ENCODE measurements at regions not wholly inside any gene's neighbourhood (a gene's known extent, or its start where the extent isn't known, plus 50 kb on each side); places are given as distances from the start of the nearest gene placed in this dataset.
"Not testable (repeated sequence)": the region's sequence is repeated elsewhere in the genome, so short reads cannot be mapped to it uniquely, and the experiment has no call there.

DNA sequence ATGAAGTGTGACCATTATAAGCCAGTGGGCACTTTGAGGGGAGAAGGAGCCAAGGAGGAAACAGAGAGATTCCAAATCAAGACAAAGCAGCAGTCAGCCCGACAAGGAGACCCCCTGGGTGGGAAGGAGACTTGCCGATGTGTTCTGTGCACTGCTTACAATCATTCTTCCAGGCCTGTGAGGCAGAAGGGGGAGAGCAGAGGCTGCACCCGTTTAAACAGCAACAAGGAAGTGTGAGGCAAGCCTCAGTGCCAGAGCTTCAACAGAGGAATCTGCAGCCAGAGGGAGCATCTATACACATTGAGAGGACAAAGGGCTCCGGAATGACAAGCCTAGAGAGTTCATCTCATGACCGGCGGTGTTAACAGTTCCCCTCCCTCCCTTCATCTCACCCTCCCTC is 121.1 kb downstream of the NXPE2 start:
- Mint-ChIP-seq H3K4me1 (ENCODE audit: low read depth, unreplicated experiment) (no peaks in the 10 kb centered on the region), H3K27ac (ENCODE audit: unreplicated experiment) (no peak overlapping the region), H3K9me3 (ENCODE audit: unreplicated experiment) (peaks cover 19% of the 10 kb centered on the region), H3K4me3 (ENCODE audit: unreplicated experiment) (no peak overlapping the region), H3K36me3 (ENCODE audit: insufficient read depth, unreplicated experiment) (no peaks in the 10 kb centered on the region), H3K27me3 (ENCODE audit: insufficient read depth, unreplicated experiment) (peaks cover 15% of the 10 kb centered on the region)
- DNase-seq: no peak
- ChIA-PET POLR2A (no interaction called here), CTCF (no interaction called here)
- TF ChIP-seq, protein P1, sequence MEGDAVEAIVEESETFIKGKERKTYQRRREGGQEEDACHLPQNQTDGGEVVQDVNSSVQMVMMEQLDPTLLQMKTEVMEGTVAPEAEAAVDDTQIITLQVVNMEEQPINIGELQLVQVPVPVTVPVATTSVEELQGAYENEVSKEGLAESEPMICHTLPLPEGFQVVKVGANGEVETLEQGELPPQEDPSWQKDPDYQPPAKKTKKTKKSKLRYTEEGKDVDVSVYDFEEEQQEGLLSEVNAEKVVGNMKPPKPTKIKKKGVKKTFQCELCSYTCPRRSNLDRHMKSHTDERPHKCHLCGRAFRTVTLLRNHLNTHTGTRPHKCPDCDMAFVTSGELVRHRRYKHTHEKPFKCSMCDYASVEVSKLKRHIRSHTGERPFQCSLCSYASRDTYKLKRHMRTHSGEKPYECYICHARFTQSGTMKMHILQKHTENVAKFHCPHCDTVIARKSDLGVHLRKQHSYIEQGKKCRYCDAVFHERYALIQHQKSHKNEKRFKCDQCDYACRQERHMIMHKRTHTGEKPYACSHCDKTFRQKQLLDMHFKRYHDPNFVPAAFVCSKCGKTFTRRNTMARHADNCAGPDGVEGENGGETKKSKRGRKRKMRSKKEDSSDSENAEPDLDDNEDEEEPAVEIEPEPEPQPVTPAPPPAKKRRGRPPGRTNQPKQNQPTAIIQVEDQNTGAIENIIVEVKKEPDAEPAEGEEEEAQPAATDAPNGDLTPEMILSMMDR (IDR thresholded peaks at IDR 0.05; ENCODE audit: insufficient read depth in 1 of 2, low read depth in 1 of 2, low read length in 1 of 2, severe bottlenecking in 1 of 2, unreplicated experiment in 1 of 2): no peak
- Histone ChIP-seq H3K36me3 (ENCODE audit: control insufficient read depth, insufficient read depth, low read length) (no peaks in the 10 kb centered on the region), H3K9me3 (no peaks in the 10 kb centered on the region; the same call in 1 of the 2 replicates), H3K27me3 (replicated peaks; ENCODE audit: control insufficient read depth, insufficient read depth, low read length) (no peaks in the 10 kb centered on the region), H3K4me3 (ENCODE audit: low read depth, low read length) (no peak overlapping the region), H3K4me1 (no peaks in the 10 kb centered on the region)
- intact Hi-C loops (cut with micrococcal nuclease; ENCODE audit: unreplicated experiment): no loop called here
- BruUV-seq (replicated peaks): no TSS peak

DNA sequence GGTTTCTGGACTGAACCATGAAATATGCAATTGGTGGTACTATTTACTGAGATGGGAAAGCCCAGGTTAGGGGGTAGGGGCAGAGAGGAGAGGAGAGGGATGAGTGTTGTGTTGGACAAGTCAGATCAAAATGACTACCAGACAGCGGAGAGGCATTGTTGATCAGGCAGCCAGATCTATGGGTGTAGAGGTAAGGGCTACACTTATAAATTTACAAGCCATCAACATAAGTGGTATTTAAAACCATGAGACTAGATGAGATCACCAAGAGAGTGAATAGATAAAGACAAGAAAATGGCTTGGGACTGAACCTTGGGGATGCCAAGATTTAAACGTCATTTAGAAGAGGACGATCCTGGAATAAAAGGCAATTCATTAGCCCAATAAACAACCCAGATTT is 123.4 kb downstream of the NXPE2 start:
- TF ChIP-seq, protein P1 (IDR thresholded peaks at IDR 0.05; ENCODE audit: insufficient read depth in 1 of 2, low read depth in 1 of 2, low read length in 1 of 2, severe bottlenecking in 1 of 2, unreplicated experiment in 1 of 2): no peak
- Histone ChIP-seq H3K9me3 (no peaks in the 10 kb centered on the region; the same call in 1 of the 2 replicates), H3K36me3 (ENCODE audit: control insufficient read depth, insufficient read depth, low read length) (no peaks in the 10 kb centered on the region), H3K4me1 (no peaks in the 10 kb centered on the region), H3K27me3 (replicated peaks; ENCODE audit: control insufficient read depth, insufficient read depth, low read length) (no peaks in the 10 kb centered on the region), H3K4me3 (ENCODE audit: low read depth, low read length) (no peak overlapping the region)
- DNase-seq: no peak
- ChIA-PET POLR2A (no interaction called here), CTCF (no interaction called here)
- no peak overlapping the region for H3K27ac Mint-ChIP-seq (ENCODE audit: unreplicated experiment)
- no peaks in the 10 kb centered on the region for H3K4me1 Mint-ChIP-seq (ENCODE audit: low read depth, unreplicated experiment)
- H3K9me3 Mint-ChIP-seq (ENCODE audit: unreplicated experiment): peaks cover 28% of the 10 kb centered on the region
- peaks cover 19% of the 10 kb centered on the region for H3K27me3 Mint-ChIP-seq (ENCODE audit: insufficient read depth, unreplicated experiment)
- no TSS peak for BruUV-seq (replicated peaks)
- no peak overlapping the region for H3K4me3 Mint-ChIP-seq (ENCODE audit: unreplicated experiment)
- intact Hi-C loops (cut with micrococcal nuclease; ENCODE audit: unreplicated experiment): no loop called here
- no peaks in the 10 kb centered on the region for H3K36me3 Mint-ChIP-seq (ENCODE audit: insufficient read depth, unreplicated experiment)

DNA sequence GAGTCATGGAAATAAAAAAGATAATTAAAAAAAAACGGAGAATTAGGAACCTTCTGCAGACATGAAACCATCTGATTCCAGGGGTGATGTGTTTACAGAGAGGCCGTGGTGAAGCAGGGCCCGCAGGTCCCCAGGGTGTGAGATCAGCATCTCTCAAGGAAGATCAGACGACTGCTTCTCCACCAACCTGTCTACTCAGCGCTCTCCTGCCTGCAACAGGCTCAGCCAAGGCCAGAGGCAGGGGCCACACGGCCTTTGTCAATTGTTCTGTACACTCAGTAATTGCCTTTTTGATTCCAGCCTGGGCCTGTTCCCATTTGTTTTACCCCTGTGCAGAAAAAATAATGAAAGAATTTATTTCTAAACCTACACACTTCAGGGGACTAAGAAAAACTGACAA is 124.6 kb downstream of the NXPE2 start:
- intact Hi-C loops (cut with micrococcal nuclease; ENCODE audit: unreplicated experiment): no loop called here
- no peak for DNase-seq
- Histone ChIP-seq H3K27me3 (replicated peaks; ENCODE audit: control insufficient read depth, insufficient read depth, low read length) (no peaks in the 10 kb centered on the region), H3K4me3 (ENCODE audit: low read depth, low read length) (no peak overlapping the region), H3K4me1 (no peaks in the 10 kb centered on the region), H3K36me3 (ENCODE audit: control insufficient read depth, insufficient read depth, low read length) (no peaks in the 10 kb centered on the region), H3K9me3 (no peaks in the 10 kb centered on the region; the same call in 1 of the 2 replicates)
- ChIA-PET POLR2A (no interaction called here), CTCF (no interaction called here)
- H3K9me3 Mint-ChIP-seq (ENCODE audit: unreplicated experiment): peaks cover 29% of the 10 kb centered on the region
- H3K36me3 Mint-ChIP-seq (ENCODE audit: insufficient read depth, unreplicated experiment): no peaks in the 10 kb centered on the region
- H3K27ac Mint-ChIP-seq (ENCODE audit: unreplicated experiment): no peak overlapping the region
- H3K4me1 Mint-ChIP-seq (ENCODE audit: low read depth, unreplicated experiment): no peaks in the 10 kb centered on the region
- no peak overlapping the region for H3K4me3 Mint-ChIP-seq (ENCODE audit: unreplicated experiment)
- peaks cover 19% of the 10 kb centered on the region for H3K27me3 Mint-ChIP-seq (ENCODE audit: insufficient read depth, unreplicated experiment)
- TF ChIP-seq, protein P1 (IDR thresholded peaks at IDR 0.05; ENCODE audit: insufficient read depth in 1 of 2, low read depth in 1 of 2, low read length in 1 of 2, severe bottlenecking in 1 of 2, unreplicated experiment in 1 of 2): no peak
- BruUV-seq (replicated peaks): no TSS peak

DNA sequence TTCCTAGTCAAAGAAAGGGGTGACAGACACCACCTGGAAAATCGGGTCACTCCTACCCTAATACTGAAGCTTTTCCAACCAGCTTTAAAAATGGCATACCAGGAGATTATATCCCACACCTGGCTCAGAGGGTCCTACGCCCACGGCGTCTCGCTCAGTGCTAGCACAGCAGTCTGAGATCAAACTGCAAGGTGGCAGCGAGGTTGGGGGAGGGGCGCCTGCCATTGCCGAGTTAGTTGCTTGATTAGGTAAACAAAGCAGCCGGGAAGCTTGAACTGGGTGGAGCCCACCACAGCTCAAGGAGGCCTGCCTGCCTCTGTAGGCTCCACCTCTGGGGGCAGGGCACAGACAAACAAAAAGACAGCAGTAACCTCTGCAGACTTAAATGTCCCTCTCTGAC is 127.1 kb downstream of the NXPE2 start:
- POLR2A ChIA-PET; H3K27me3 ChIP-seq (replicated peaks; ENCODE audit: control insufficient read depth, insufficient read depth, low read length); H3K4me1 Mint-ChIP-seq (ENCODE audit: low read depth, unreplicated experiment); H3K4me3 Mint-ChIP-seq (ENCODE audit: unreplicated experiment); H3K36me3 Mint-ChIP-seq (ENCODE audit: insufficient read depth, unreplicated experiment); H3K9me3 ChIP-seq; H3K27ac Mint-ChIP-seq (ENCODE audit: unreplicated experiment); BruUV-seq (replicated peaks); H3K4me3 ChIP-seq (ENCODE audit: low read depth, low read length); DNase-seq; H3K36me3 ChIP-seq (ENCODE audit: control insufficient read depth, insufficient read depth, low read length); H3K4me1 ChIP-seq; intact Hi-C loops (cut with micrococcal nuclease; ENCODE audit: unreplicated experiment): not testable (repeated sequence)
- Mint-ChIP-seq H3K9me3 (ENCODE audit: unreplicated experiment) (peaks cover 22% of the 10 kb centered on the region), H3K27me3 (ENCODE audit: insufficient read depth, unreplicated experiment) (peaks cover 14% of the 10 kb centered on the region)
- CTCF ChIA-PET: interaction anchor here (0.7 kb wide), 1 partner anchor 22 kb away, joined by 3 read pairs; no protein-coding TSS in a partner anchor

Data from Caco-2 (cell line).